ENCODE measurements at regions not wholly inside any gene's neighbourhood (a gene's known extent, or its start where the extent isn't known, plus 50 kb on each side); places are given as distances from the start of the nearest gene placed in this dataset.

GRCh38 chr2:192298664-192299063, 103.9 kb upstream of the TMEFF2 start:
- no peaks in the 10 kb centered on the region for H3K36me3 ChIP-seq
- H3K27me3 ChIP-seq (ENCODE audit: insufficient read depth, low read depth, severe bottlenecking): no peaks in the 10 kb centered on the region
- no peaks in the 10 kb centered on the region for H3K9me3 ChIP-seq (ENCODE audit: severe bottlenecking)
- no peak for TF ChIP-seq CTCF (IDR thresholded peaks at IDR 0.05; ENCODE audit: low read depth, low read length)
- no peak overlapping the region for H3K27ac ChIP-seq
- no peak for DNase-seq
- H3K4me3 ChIP-seq (ENCODE audit: low read depth, low read length): no peak overlapping the region

- no peak for DNase-seq
- no peaks in the 10 kb centered on the region for H3K27me3 ChIP-seq (ENCODE audit: insufficient read depth, low read depth, severe bottlenecking)
- no peak for TF ChIP-seq CTCF (IDR thresholded peaks at IDR 0.05; ENCODE audit: low read depth, low read length)
Observed at GRCh38 chr2:192292478-192292877, 97.7 kb upstream of the TMEFF2 start.

GRCh38 chr2:192288295-192288694, 93.6 kb upstream of the TMEFF2 start:
- H3K4me3 ChIP-seq (ENCODE audit: low read depth, low read length): no peak overlapping the region
- no peaks in the 10 kb centered on the region for H3K36me3 ChIP-seq
- DNase-seq: no peak
- TF ChIP-seq CTCF (IDR thresholded peaks at IDR 0.05; ENCODE audit: low read depth, low read length): no peak
- H3K9me3 ChIP-seq (ENCODE audit: severe bottlenecking): no peaks in the 10 kb centered on the region
- no peaks in the 10 kb centered on the region for H3K27me3 ChIP-seq (ENCODE audit: insufficient read depth, low read depth, severe bottlenecking)
- no peak overlapping the region for H3K27ac ChIP-seq

More at GRCh38 chr2:192292478-192292877, 97.7 kb upstream of the TMEFF2 start:
- Histone ChIP-seq H3K9me3 (ENCODE audit: severe bottlenecking) (no peaks in the 10 kb centered on the region), H3K27ac (no peak overlapping the region), H3K36me3 (no peaks in the 10 kb centered on the region), H3K4me3 (ENCODE audit: low read depth, low read length) (no peak overlapping the region)

GRCh38 chr2:192286093-192286701, 91.5 kb upstream of the TMEFF2 start:
- H3K36me3 ChIP-seq: no peaks in the 10 kb centered on the region
- no peaks in the 10 kb centered on the region for H3K9me3 ChIP-seq (ENCODE audit: severe bottlenecking)
- H3K27me3 ChIP-seq (ENCODE audit: insufficient read depth, low read depth, severe bottlenecking): no peaks in the 10 kb centered on the region
- peak; percentile 52 for TF ChIP-seq CTCF (IDR thresholded peaks at IDR 0.05; ENCODE audit: low read depth, low read length)
- H3K4me3 ChIP-seq (ENCODE audit: low read depth, low read length): no peak overlapping the region
- peak; percentile 23 for DNase-seq
- no peak overlapping the region for H3K27ac ChIP-seq

GRCh38 chr2:192283450-192283849, 88.7 kb upstream of the TMEFF2 start:
- H3K36me3 ChIP-seq: no peaks in the 10 kb centered on the region
- H3K27me3 ChIP-seq (ENCODE audit: insufficient read depth, low read depth, severe bottlenecking): no peaks in the 10 kb centered on the region
- DNase-seq: no peak
- no peak for TF ChIP-seq CTCF (IDR thresholded peaks at IDR 0.05; ENCODE audit: low read depth, low read length)
- no peaks in the 10 kb centered on the region for H3K9me3 ChIP-seq (ENCODE audit: severe bottlenecking)
- no peak overlapping the region for H3K27ac ChIP-seq
- H3K4me3 ChIP-seq (ENCODE audit: low read depth, low read length): no peak overlapping the region

- Histone ChIP-seq H3K36me3 (no peaks in the 10 kb centered on the region), H3K4me3 (ENCODE audit: low read depth, low read length) (no peak overlapping the region), H3K27me3 (ENCODE audit: insufficient read depth, low read depth, severe bottlenecking) (no peaks in the 10 kb centered on the region), H3K9me3 (ENCODE audit: severe bottlenecking) (no peaks in the 10 kb centered on the region), H3K27ac (no peak overlapping the region)
- TF ChIP-seq CTCF (IDR thresholded peaks at IDR 0.05; ENCODE audit: low read depth, low read length): no peak
- no peak for DNase-seq
Observed at GRCh38 chr2:192278701-192279100, 84.0 kb upstream of the TMEFF2 start.

Data from WERI-Rb-1 (cell line).